BLaER1 (cell line): ENCODE measurements at regions not wholly inside any gene's neighbourhood (a gene's known extent, or its start where the extent isn't known, plus 50 kb on each side); places are given as distances from the start of the nearest gene placed in this dataset.

Source experiments
- H3K27ac ChIP-seq: shearing (Covaris generic); formaldehyde crosslinking; 2 replicates; pipeline ENCODE4 v1.8.1; 2022
- H3K27me3 ChIP-seq: shearing (Covaris generic); formaldehyde crosslinking; 2 replicates; pipeline ENCODE4 v1.8.1; 2022
- H3K36me3 ChIP-seq: shearing (Covaris generic); formaldehyde crosslinking; 2 replicates; pipeline ENCODE4 v1.8.1; 2022
- H3K4me1 ChIP-seq: shearing (Covaris generic); formaldehyde crosslinking; 2 replicates; pipeline ENCODE4 v1.8.1; 2022
- H3K4me2 ChIP-seq: shearing (Covaris generic); formaldehyde crosslinking; 2 replicates; pipeline ENCODE4 v1.8.1; 2022
- H3K4me3 ChIP-seq: shearing (Covaris generic); formaldehyde crosslinking; 2 replicates; pipeline ENCODE4 v1.8.1; 2022
- H3K9ac ChIP-seq: shearing (Covaris generic); formaldehyde crosslinking; 2 replicates; pipeline ENCODE4 v1.8.1; 2022
- H3K9me3 ChIP-seq: shearing (Covaris generic); formaldehyde crosslinking; 2 replicates; pipeline ENCODE4 v1.8.1; 2022
- H4K20me1 ChIP-seq: shearing (Covaris generic); formaldehyde crosslinking; 2 replicates; pipeline ENCODE4 v1.8.1; 2022
- Cebpa-rat ChIP-seq: shearing (Covaris generic); IDR thresholded peaks from 2 replicates; pipeline ENCODE4 v1.8.1; 2022

DNA sequence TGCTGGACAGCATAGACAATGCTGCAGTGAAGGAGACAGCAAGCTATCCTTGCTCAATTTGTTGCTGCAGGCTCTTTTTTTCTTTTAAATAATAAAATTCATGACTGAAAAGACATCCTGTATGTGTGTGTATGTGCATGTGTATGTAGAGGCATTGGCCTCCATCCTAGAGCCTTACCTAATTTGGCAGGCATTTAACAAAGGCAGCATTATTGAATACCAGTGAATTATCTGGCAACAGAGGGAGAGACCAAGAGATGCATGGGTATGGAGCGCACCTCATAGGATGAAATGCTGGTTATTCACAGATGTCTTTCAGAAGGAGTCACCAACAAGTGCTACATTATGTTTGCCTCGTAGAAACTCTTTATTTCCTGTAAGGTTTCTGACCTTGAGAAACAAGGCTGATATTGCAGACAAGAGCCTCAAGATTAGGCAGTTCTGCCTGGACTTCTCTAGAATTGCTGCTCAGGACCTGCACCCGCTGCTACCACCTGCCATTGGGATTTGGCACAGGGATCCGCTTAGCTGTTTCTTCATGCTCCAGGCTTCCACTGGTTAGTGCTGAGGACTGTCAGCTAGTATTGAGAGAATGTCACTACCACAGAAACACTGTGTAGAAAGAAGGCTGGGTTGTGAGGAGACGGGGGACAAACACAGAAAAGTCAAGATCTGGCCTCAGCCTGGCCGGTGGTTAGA, 247.7 kb upstream of the RFX3 start:
- TF ChIP-seq Cebpa-rat, result no peak
- Histone ChIP-seq H3K9ac (no peak overlapping the region), H3K4me3 (no peak overlapping the region), H3K36me3 (0 out of 2 replicates have a peak, but pooled peaks cover 4% of the 10 kb centered on the region), H4K20me1 (no peaks in the 10 kb centered on the region), H3K4me2 (peak overlapping the region; percentile 88), H3K9me3 (peaks cover 9% of the 10 kb centered on the region; the same call in 1 of the 2 replicates), H3K27me3 (no peaks in the 10 kb centered on the region), H3K4me1 (peaks cover 79% of the 10 kb centered on the region), H3K27ac (peak overlapping the region; percentile 11; the same call in 1 of the 2 replicates)

DNA sequence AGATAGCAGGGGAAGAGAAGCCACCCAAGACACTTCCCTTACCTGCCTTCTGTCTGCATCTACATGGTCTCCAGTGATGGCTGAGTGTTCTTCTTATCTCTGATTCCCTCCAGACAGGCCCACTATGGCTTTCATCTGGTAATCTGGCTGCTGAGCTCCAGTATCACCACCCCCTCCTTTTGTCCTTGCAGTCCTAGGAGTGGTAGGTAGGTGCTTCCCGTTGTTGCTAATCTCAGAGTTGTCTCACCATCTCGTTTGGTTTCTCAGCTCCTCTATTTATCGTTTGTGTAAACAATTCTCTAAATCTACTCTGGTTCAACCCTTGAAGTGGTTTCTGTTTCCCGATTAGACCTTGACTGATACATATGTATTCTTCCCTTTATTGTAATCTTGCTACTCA, 243.8 kb upstream of the RFX3 start:
- no peak for TF ChIP-seq Cebpa-rat
- Histone ChIP-seq H3K4me1 (peaks cover 60% of the 10 kb centered on the region), H3K9me3 (peaks cover 33% of the 10 kb centered on the region), H3K27ac (peak overlapping the region; percentile 69), H3K4me3 (no peak overlapping the region), H3K4me2 (peak overlapping the region; percentile 88), H4K20me1 (no peaks in the 10 kb centered on the region), H3K9ac (no peak overlapping the region), H3K36me3 (0 out of 2 replicates have a peak, but pooled peaks cover 4% of the 10 kb centered on the region), H3K27me3 (no peaks in the 10 kb centered on the region)

DNA sequence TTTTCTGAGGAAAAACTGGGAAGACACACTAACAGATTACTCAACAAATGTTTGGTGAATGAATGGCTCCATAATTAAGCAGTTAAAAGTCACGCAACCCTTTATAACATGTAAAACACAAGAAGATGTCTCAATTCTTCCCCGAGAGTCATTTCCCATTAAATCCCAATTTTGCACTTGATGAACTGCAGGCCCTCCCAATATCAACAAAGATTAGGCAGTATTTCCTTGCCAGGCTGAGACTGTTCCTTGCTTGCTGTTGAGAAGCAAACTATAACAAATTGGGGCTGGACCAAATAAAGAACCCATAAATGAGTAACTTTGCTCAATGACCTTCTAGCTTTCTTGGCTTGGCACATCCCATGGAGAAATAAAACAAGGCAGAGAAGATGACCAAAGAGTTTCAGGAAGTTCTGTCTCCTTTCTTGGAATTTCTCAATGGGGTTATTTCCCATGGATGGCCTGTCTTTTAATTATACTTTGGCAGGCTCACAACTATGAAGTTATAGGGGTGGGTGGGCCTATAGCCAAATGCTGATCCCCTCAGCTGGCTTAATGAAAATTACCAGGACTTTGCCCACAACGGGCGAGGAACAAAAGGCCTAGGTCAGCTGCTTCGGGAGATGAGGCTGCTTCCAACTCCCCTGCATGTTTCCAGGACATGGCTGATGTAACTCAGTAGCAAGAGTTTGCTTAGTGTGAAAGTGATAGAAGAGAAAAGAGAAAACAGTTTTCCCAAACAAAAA, 243.1 kb upstream of the RFX3 start:
- Histone ChIP-seq H3K9ac (no peak overlapping the region), H3K4me1 (peaks cover 53% of the 10 kb centered on the region), H3K4me2 (peak overlapping the region; percentile 88), H3K4me3 (no peak overlapping the region; the same call in 1 of the 2 replicates), H3K9me3 (peaks cover 37% of the 10 kb centered on the region), H3K27ac (peak overlapping the region; percentile 69), H4K20me1 (no peaks in the 10 kb centered on the region), H3K27me3 (no peaks in the 10 kb centered on the region), H3K36me3 (0 out of 2 replicates have a peak, but pooled peaks cover 4% of the 10 kb centered on the region)
- TF ChIP-seq Cebpa-rat, result no peak

DNA sequence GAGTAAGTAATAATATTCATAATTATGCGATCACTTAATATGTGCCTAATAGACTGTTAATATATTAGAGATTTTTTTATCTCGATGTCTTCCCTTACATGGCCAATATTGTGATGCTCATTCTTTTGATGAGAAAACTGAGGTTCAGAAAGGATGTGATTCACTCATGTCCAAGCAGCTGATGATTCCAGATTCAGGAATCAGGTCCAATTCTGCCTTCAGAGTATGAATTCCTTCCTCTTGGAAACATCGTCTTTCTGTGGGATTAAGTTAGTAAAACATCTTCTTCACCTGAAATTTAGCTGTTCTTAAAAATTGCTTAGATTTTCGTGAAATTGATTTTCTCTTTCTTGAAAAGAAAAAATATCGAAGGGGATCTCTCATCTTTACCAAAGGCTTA, 242.5 kb upstream of the RFX3 start:
- no peak for TF ChIP-seq Cebpa-rat
- peaks cover 38% of the 10 kb centered on the region for H3K9me3 ChIP-seq
- no peak overlapping the region for H3K4me3 ChIP-seq
- H3K27ac ChIP-seq, result no peak overlapping the region
- H3K4me1 ChIP-seq, result peaks cover 47% of the 10 kb centered on the region
- H3K27me3 ChIP-seq, result no peaks in the 10 kb centered on the region
- no peak overlapping the region for H3K4me2 ChIP-seq
- 0 out of 2 replicates have a peak, but pooled peaks cover 4% of the 10 kb centered on the region for H3K36me3 ChIP-seq
- no peaks in the 10 kb centered on the region for H4K20me1 ChIP-seq
- H3K9ac ChIP-seq, result no peak overlapping the region

DNA sequence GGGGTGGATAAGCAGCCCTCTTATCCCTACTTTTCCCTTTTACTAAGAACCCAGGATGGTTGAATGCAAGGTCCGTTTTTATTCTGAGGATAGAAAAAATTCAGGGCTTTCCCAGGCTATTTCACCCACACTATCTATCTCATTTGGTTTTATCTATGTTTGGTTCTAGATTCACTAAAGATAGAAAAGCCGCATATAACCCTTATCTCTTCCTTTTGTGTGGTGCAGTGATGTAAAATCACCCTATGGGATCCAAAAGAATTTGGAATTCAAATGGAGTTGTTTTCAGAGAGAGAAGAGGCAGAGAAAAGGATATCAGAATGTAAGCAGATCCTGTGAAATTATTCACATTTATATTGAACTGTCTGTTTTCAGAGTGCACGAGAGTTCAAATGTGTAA, 236.3 kb upstream of the RFX3 start:
- Histone ChIP-seq H3K4me1 (peaks cover 51% of the 10 kb centered on the region), H3K4me3 (no peak overlapping the region), H3K4me2 (no peak overlapping the region), H4K20me1 (no peaks in the 10 kb centered on the region), H3K27me3 (no peaks in the 10 kb centered on the region), H3K9ac (no peak overlapping the region), H3K9me3 (peaks cover 29% of the 10 kb centered on the region), H3K36me3 (no peaks in the 10 kb centered on the region), H3K27ac (no peak overlapping the region)
- TF ChIP-seq Cebpa-rat, result no peak

DNA sequence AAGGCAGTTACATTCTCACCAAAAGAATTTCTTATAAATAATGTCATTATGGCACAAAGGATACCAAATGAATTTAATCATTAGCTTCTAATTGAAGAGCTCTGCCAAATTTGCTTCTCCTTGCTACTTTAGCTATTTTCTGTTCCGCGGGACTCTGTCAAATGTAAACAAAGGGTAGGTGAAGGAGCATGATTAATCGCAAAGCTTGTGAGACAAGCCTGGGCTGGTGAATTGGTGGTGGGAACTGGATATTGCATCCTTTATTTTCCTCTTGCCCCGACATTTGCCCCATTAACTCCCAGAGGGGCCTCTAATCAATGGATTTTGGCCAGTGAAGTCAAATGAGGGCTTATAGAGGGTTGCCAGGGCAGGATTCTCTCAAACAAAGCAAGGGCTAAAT, 234.2 kb upstream of the RFX3 start:
- Histone ChIP-seq H3K9ac (peak overlapping the region; percentile 71), H3K4me2 (peak overlapping the region; percentile 88)

DNA sequence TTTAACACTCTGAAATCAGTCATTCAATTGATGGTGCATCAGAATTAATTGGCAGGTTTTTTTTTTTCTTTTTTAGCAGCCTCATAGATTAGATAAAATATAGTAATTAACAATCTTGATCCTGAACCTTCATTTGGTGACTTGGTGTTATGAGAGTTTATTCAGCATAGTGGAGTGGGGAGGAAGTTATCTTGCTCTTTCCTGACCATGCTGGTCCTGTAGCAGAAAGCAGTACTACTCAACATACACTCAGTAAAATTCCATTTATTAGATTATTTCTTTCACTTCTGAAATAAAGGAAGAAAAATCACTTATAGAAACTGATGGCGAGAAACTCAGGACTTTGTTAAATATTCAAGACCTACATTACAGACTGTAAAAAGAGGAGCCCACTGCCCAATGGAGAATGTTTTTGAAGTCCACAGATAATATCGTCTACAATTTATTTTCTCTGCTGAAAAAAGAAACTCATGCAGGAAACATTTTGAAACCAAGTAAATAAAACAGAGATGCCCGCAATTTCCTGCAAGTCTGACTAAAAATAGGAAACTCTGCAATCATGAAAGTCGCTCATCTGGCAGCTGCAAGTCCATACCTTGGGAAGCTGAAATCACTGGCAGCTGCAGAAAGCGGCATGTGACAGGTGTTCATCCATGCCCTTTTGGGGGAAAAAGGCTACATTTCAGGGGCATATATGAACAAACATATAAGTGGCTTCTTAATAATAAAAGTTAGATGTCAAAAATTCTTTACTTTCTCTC, 233.2 kb upstream of the RFX3 start:
- peaks cover 15% of the 10 kb centered on the region for H3K9me3 ChIP-seq
- peak; percentile 64; the same call in 1 of the 2 replicates for TF ChIP-seq Cebpa-rat
- no peaks in the 10 kb centered on the region for H3K27me3 ChIP-seq
- H4K20me1 ChIP-seq, result no peaks in the 10 kb centered on the region
- no peaks in the 10 kb centered on the region for H3K36me3 ChIP-seq
- H3K4me3 ChIP-seq, result peak overlapping the region; percentile 33
- H3K27ac ChIP-seq, result peak overlapping the region; percentile 93
- peak overlapping the region; percentile 88 for H3K4me2 ChIP-seq
- H3K9ac ChIP-seq, result peak overlapping the region; percentile 71
- peaks cover 69% of the 10 kb centered on the region for H3K4me1 ChIP-seq

More for the DNA sequence above, 234.2 kb upstream of the RFX3 start:
- no peak for TF ChIP-seq Cebpa-rat
- H3K4me3 ChIP-seq, result 0 out of 2 replicates have a peak overlapping the region, but pooled peaks have one; percentile 33
- peaks cover 20% of the 10 kb centered on the region for H3K9me3 ChIP-seq
- H3K4me1 ChIP-seq, result peaks cover 69% of the 10 kb centered on the region
- no peaks in the 10 kb centered on the region for H4K20me1 ChIP-seq
- H3K27me3 ChIP-seq, result no peaks in the 10 kb centered on the region
- peak overlapping the region; percentile 93 for H3K27ac ChIP-seq
- no peaks in the 10 kb centered on the region for H3K36me3 ChIP-seq

DNA sequence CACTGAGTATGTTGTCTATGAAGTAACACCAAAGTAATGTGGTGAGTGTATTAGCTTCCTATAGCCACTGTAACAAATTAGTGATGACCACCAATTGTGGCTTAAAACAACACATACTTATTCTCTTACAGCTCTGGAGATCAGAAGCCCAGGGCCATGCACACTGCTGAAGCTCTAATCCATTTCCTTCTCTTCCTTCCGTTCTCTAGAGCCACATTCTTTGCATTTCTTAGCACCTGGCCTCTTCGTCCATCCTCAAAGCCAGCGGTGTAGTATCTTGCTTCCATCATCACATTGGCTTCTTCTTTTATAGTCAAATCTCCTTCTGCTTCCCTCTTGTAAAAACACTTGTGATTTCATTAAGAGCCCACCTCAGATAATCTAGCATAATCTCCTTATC, 230.3 kb upstream of the RFX3 start:
- Histone ChIP-seq H3K27me3 (no peaks in the 10 kb centered on the region), H3K4me3 (no peak overlapping the region), H3K9me3 (peaks cover 21% of the 10 kb centered on the region), H4K20me1 (no peaks in the 10 kb centered on the region), H3K9ac (no peak overlapping the region), H3K27ac (peak overlapping the region; percentile 93), H3K4me2 (peak overlapping the region; percentile 88), H3K36me3 (peaks cover 4% of the 10 kb centered on the region; the same call in 1 of the 2 replicates), H3K4me1 (peaks cover 73% of the 10 kb centered on the region)
- no peak for TF ChIP-seq Cebpa-rat

DNA sequence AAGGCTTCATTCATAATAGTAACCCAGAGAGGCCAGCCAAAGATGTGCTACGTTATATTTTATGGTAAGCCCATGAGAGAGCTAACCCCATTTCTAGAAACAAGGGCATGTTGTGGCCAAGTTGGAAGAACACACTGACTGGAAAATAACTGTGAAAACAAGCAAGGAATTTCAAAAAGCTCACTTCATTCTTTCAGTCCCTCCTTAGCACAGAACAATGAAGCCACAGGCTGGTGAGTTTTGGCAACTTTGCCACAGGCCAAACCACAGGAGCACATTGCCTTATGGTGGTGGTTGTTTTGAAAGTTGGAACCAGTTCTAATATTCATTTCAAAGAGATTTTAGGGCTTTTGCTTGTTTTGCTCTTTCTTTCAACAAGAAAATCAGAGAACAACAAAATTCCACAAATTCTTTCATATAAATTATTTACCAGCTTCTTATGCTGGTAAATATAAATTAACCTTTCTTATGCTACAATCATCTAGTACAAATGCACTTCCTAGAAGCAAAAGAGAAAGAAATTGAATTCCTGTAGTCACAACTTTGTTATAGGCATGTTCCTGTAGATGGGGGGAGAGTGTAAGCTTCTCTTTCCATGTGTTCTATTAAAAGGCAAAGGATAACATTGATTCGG, 225.4 kb upstream of the RFX3 start:
- peak overlapping the region; percentile 24; the same call in 1 of the 2 replicates for H3K27ac ChIP-seq
- peaks cover 37% of the 10 kb centered on the region for H3K4me1 ChIP-seq
- no peaks in the 10 kb centered on the region for H4K20me1 ChIP-seq
- peaks cover 23% of the 10 kb centered on the region for H3K9me3 ChIP-seq
- no peaks in the 10 kb centered on the region for H3K27me3 ChIP-seq
- no peak overlapping the region for H3K9ac ChIP-seq
- peaks cover 4% of the 10 kb centered on the region; the same call in 1 of the 2 replicates for H3K36me3 ChIP-seq
- H3K4me2 ChIP-seq, result peak overlapping the region; percentile 40
- TF ChIP-seq Cebpa-rat, result no peak
- no peak overlapping the region for H3K4me3 ChIP-seq
